ENCODE measurements at regions not wholly inside any gene's neighbourhood (a gene's known extent, or its start where the extent isn't known, plus 50 kb on each side); places are given as distances from the start of the nearest gene placed in this dataset. TPM values are rescaled to one million over a fixed set of nuclear protein-coding genes. Genes with fewer than 3 reads are reported as not detected.

DNA sequence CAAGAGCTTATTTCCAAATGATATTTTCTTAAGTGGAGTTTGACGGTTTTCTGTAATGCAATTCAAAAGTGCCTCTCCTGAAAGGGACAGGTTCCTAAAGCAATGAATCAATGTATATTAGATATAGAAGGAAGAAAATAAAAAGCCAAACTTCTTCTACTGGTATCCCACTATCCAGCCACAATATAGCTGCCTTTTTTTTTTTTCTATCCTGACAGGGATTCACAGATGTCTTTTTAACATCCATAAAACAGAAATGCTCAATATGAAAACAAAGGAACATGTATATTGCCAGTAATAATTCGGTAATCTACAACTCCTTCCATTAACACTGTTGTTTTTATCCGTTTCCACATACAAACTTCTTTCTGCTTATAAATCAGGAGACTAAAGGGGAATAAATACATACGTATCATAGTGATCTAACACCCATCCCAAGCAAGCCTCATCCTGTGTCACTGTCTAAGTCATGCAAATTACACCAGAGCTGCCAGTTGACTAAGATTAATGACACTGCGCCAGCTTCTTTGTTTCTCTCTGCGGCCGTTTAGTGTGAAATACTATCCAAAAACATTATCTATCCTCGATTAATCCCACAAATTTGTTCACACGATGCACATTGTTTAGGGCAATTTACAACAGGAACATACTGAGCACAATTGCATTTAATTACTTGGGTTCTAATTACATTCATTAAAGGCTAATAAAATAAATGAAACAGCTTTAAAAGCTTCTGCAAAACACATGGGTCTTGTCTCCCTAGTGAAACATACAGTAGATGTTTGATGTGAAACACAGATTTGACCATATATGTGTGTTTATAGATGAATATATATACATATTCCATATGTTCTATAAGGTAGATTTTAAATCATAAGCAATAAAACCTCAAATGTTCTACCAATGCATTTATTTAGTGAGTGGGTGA, 51.9 kb upstream of the CDIN1 start:
- peaks cover 15% of the 10 kb centered on the region for H3K27me3 Mint-ChIP-seq
- no peaks in the 10 kb centered on the region for H3K4me1 Mint-ChIP-seq
- DNase-seq = no peak
- no peaks in the 10 kb centered on the region for H3K36me3 Mint-ChIP-seq (ENCODE audit: low read depth)
- H3K4me3 Mint-ChIP-seq = no peak overlapping the region
- ATAC-seq = no peak
- POLR2A ChIA-PET = no interaction called here
- intact Hi-C loops (cut with DNase I, micrococcal nuclease) = loop anchor here in 1 of 2 experiments (10.0 kb wide), 1 partner anchor 87 kb away; no protein-coding TSS in a partner anchor
- CTCF ChIA-PET = interaction anchor here (0.7 kb wide), 1 partner anchor 15 kb away, joined by 3 read pairs; no protein-coding TSS in a partner anchor
- no peak overlapping the region for H3K27ac Mint-ChIP-seq
- H3K9me3 Mint-ChIP-seq (ENCODE audit: low read depth) = no peaks in the 10 kb centered on the region

DNA sequence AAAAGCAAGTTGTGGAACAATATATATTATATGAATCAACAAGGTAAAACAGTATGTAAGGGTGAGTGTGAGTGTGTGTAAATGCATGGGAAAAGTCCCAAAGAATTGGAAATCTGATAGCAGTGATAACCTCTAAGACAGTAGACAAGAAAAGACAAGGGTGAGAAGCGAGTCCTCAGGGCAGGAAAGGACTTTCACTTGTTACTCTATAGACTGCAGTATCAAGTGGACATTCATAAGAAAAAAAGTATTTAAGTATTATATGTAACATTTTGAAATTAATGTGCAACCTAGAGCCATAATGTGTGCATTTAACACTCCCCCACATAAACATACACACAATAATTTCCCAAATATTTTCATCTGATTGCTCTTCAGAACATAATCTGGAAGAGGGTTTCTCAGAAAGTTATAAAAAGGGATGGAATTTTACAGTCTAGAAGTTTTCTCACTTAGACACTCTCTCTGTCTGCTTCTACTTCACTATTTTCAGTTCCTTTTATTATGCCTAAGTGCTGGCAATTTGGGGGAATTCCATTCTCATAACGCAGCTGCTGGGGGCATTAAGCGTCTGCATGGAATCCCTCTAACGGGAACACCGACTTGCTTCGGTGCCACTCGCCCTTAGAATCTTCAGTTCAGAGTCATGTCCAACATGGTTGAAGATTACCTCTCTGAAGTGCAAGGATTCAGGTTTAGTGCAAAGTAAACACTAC, 50.0 kb upstream of the CDIN1 start:
- DNase-seq (no peak), ATAC-seq (no peak)
- CTCF ChIA-PET = interaction anchor here (1.1 kb wide), 1 partner anchor 15 kb away, joined by 3 read pairs; no protein-coding TSS in a partner anchor
- Mint-ChIP-seq H3K9me3 (ENCODE audit: low read depth) (no peaks in the 10 kb centered on the region), H3K27ac (no peak overlapping the region), H3K36me3 (ENCODE audit: low read depth) (no peaks in the 10 kb centered on the region), H3K4me1 (no peaks in the 10 kb centered on the region), H3K4me3 (no peak overlapping the region), H3K27me3 (peaks cover 15% of the 10 kb centered on the region)
- intact Hi-C loops (cut with DNase I, micrococcal nuclease) = loop anchor here in 1 of 2 experiments (10.0 kb wide), 1 partner anchor 85 kb away; no protein-coding TSS in a partner anchor
- POLR2A ChIA-PET = no interaction called here

Small RNA genes lying in the stretch of these regions (microRNA-seq; reads per million reads assigned to microRNA genes)
- not detected for gene MIR4510 (ENCODE audit: borderline replicate concordance)

All from activated CD4-positive, alpha-beta T cell treated with anti-CD3 and anti-CD28 coated beads for 36 hours (primary cell).